ENCODE measurements at regions not wholly inside any gene's neighbourhood (a gene's known extent, or its start where the extent isn't known, plus 50 kb on each side); places are given as distances from the start of the nearest gene placed in this dataset.

DNA sequence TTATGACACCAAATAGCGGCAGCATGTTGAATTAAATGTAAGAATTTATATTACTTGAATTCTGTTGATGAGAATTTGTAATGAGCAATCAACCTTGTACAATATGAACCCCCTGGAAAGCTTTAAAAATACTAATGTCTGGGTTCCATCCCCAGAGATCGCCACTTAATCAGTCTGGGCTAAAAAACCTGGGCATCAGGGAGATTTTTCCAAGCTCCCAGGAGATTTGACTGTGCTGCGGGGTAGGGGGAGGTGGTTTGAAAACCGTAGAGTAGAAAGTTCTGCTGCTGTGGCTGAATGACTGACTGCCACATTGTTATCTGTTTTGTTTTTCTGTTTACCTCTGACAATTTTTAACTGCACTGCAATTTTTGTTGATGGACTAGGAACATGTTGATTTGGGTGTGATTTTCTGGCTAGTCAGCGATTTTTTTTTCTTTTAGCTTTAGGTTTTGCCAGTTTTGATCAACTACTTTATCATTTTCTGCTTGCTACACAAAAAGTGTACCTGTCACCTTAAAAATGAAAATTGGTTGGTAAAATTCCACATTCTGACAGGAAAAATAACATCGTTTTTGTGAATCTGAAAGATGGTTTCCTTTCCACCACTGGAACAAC is 79.3 kb downstream of the PCTP start:
- DNase-seq: peak; percentile 25

DNA sequence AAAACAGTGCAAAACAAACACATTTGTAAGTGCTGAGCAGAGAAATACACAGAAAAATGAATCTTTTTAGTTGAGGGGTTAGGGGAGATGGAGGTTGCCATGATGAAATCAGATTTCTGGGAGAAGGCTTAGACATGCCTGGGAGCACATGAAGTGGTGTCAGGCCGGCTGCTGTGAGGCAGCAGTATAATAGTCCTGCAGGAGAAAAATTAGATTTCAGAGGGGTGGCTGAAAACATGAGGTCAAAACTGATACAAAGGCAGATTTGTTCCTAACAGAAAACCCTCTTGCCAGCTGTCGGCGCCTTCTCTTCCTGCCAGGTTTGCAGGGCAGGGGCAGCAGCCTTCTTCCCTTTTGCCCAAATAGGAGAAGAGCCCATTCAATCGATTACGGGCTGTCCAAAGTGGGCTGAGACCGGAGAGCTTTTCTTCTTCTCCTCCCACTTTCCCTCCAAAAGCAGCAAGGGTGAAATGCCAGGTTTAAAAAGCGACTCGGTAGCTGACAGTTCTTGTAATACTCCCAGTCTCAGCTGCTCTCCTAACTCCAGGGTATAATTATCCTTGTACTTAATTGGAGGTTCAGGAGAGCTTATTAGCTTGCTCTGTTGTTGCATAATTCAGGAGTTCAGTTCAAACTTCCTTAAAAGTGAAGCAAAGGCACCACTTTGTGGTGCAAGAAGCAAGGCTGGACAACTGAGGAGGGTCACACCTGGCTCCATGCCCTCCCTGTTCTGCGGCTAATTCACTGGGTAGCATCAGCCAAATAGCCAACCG is 80.0 kb downstream of the PCTP start:
- DNase-seq: peak; percentile 62

DNA sequence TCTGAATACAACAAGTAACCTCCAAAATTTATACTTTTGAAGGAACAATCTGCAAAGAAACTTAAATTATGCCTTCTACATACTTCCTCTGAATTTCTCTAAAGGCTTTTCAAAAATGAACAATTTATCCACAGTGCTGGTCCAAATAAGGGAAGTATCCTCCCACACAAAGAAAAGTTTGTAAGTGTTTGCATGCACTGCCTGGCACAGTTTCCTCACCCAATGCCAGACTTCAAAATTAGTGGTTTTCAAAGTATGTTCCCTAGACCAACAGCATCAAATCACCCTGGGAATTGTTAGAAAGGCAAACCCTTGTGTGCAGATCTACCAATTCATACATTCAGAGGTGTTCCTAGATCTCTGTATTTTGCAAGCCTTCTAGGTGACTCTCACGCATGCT is 82.5 kb downstream of the PCTP start:
- DNase-seq: no peak

DNA sequence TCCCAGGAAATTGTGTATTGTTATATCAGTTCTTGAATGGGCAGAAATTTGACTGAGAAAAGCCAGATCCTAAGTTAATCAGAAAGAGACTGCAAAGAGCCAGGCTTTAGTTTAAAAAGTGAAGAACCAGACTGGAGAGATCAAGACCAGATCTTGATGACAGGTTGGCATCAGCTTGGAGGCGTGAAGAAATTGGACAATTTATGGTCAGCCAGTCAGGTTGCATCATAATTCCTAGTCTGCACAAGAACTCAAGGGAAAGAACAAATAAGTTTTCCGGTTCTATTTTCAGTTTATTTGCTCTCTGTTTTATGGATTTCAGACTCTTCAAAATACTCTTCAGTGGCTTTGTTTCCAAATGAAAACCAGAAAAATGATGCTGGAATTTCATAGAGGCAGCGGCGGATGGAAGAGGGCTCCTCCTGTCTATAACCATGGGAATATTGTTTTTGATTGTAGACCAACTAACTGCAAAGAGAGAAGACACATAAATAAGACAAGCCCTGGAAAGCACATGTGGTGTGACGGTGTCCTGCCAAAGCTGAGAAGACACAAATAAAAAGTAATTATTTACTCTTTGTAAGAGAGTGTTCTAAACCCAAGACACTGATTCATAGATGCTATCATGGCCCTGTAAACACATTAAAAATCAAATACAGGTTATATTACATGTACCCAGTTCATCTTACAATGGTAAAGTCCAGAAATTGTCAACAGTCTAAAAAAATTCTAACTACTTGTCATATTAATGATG is 91.7 kb downstream of the PCTP start:
- no peak for DNase-seq

DNA sequence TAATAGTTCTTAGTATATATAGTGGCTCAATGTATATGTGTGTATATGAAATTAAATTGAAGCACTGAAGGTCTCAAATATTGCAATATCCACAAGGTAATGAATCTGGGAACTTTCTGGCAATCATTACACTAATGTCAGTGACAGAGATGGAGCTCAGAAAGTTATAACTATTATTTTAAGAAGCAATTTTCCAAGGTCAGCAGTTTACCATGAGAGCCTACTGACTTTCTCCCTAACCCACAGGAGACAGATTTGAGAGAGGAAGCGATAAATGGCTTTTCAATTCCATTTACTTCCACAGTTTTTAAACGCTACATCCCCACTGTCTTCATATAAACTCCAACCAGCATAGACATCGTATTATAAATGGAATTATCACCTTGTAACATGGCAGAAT is 92.9 kb downstream of the PCTP start:
- DNase-seq: no peak

DNA sequence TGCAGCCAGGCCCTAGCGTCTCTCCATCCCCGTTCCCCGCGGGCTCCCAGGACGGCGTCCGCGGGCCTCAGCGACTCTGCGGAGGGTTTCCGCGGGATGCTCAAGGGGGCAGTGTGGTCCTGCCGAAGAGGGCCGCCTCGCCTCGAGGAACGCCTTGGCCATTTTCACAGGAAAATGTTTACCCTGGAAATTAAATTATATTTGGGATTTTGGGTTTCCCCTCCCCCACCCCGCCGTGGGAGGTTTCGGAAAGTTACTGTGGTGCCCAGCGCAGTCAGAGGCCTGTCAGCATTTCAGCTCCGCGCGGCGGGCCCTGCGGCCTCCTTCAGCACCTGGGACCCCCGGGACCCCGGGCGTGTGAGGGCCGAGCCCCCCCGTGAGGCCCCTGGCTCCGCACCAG is 94.5 kb downstream of the PCTP start:
- no peak for DNase-seq

DNA sequence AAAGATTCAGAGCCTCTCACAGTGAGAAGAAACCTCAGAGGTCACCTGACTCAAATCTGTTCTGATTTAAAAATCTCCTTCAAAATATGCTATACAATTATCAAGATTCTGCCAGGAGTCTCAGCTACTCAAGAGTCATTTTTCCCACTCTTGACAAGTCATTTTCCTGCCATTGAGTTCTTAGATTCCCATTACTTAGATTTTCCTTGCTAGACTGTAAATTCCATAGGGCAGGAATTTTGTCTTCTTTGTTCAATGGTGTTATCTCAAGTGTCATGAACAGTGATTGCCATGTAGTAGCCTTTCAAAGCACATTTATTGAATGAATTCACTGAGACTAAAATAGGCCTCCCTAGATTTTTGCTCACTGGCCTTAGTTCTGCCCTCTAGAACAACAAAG is 95.9 kb downstream of the PCTP start:
- DNase-seq: no peak

DNA sequence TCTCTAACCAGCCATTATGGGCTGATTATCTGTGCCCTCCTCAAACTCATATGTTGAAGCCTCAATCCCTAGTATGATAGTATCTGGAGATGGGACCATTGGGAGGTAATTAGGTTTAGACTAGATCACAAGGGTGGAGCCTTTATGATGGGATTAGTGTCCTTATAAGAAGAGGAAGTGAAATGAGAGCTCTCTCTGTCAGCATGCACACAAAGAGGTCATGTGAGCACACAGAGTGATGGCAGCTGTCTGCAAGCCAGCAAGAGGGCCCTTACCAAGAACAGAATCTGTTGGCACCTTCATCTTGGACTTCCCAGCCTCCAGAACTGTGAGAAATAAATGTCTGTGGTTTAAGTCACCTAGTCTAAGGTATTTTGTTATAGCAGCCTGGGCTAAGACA is 101.9 kb downstream of the PCTP start:
- DNase-seq: peak; percentile 64

DNA sequence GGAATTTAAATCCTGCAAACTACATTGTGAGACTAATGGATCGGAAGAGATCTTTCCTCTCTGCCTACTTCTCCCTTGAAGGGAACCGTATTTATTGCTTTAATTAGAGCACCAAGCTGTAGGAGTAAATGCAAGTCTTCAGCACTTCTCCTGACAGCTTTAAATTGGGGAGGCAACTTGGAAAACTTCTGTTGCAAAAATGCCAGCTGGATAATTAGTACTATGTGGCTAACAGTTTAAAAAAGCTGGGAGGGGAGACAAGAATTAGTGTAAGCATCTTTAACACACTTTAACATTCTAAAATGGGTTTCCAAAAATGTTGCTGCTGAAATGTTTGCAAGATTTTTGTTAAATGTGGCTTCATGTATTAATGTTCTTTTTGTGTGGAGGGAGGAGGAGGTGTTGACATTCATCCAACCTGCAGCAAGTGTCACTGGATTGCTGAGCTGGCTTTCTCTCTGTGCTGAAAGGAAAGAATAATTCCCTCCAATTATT is 108.5 kb downstream of the PCTP start:
- no peak for DNase-seq

DNA sequence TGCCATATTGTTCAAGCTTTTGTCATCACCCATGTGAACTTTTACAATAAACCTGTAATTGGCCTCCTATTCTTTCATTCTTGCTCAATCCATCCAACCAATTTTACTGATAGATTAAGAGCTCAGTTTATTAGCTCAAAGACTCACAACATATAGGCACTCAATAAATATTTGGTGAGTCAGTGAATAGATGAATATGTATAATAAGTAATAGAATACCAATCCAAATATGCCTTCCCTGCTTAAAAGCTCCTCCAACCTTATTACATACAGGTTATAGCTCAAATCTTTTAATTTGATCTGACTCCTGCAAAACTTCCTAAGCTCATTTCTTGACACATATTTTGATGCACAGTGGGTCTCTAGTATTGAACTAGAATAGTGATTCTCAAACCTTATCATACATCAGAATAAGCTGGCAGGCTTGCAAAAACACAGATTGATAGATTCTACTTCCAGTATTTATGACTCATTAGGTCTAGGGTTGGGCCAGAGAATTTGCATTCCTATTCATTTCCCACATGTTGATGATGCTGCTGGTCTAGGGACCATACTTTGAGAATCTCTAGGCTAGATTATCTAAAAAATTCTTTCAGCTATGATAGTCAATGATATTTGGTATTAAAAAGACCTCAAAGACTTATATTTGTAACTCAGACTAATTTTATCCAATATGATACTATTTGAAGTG is 114.4 kb downstream of the PCTP start:
- no peak for DNase-seq

DNA sequence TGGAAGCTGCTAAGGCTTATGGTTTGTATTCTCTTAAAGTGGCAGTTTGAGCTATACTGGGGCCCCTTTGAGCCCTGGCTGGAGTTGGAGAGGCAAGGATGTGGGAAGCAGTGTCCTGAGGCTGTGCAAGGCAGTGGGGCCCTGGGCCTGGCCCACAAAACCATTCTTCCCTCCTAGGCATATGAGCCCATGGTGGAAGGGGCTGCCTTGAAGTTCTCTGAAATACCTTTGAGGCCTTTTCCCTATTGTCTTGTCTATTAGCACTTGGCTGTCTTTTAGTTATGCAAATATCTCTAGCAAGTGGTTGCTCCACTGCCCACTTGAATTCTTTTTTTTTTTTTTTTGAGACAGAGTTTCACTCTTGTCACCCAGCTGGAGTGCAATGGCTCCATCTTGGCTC is 119.2 kb downstream of the PCTP start:
- DNase-seq: no peak

DNA sequence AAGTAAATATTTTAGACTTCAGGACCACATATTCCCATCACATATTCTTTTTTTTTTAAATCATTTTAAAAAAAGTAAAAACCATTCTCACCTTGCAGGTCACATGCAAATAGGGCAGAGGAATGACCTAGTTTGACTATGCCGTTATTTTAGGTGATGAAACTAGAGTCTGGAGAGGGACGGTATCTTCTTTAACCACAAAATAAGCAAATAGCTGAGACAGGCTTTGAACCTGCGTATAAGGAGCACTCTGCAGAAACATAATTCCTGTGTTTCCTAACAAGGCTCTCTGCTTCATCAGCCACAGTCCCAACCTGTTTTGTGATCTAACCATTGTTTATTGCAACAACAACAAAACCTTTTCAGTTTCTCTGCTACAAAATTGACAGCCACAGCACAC is 121.5 kb downstream of the PCTP start:
- DNase-seq: no peak

DNA sequence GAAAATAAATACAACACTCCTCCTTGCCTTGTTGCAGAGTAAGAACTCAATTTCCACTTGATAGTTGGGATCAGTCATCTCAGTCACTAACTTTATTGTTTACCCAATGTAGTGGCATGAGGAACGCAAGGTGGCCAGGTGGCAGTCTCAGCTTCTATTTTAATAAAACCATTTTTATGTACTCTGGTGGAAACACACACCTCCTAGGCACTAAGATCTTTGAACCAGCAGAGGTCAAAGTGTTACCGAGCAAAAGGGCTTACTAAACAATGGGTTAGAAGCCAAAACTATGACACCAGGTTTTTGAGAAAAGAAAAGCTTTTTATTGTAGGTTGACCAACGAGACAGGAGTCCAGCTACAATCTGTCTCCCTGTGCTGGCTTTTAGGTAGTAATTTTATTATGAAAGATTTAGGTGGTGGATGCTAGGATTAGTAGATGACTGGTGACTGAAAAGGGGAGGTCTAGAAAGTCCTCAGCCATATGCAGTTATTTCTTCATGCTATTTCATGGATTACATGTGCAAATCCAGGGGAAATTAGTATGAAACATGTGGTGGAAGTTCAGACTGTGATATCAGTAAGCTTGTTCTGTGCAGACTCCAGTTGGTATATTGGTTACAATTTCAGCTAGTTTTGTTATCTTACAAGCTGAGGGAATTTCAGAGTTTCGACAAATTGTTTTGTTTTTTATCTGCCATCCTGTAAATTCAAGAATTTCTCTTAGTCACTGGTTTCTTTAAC is 122.3 kb downstream of the PCTP start:
- no peak for DNase-seq

DNA sequence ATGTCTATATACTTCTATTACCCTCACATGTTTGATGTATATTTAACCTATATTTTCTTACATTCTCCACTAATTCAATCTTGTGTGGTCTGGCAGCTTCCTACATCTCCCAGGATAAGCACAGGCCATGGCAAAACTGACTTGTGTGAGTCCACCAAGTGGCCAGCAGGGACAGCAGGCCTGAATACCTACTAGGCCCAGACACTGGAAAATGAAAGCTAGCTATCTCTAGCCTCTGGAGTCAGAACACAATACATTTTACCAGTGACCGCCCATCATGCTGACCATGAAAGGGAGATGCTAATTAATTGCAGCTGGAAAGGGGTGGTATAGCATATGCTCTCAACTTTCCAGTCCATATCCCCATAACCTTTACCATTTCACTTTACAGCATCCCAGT is 132.3 kb downstream of the PCTP start:
- DNase-seq: no peak

DNA sequence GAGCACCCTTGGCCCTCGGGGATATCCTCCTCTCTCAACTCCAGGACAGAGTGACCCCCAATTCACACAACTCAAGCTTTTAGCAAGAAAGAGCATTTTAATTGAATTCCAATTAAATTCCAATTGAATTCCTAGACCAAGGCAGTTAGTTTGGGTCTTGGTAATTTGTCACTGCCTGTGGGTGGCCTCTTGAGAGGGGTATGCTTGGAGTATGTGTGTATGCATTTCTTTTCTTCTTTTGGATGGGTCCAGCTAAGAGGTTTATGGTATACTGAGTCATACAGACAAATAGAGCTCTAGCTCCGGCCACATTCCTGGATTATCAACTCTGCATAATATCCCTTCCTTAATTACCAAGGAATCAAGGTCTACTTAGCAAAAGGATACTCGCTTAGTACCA is 136.7 kb downstream of the PCTP start:
- no peak for DNase-seq

DNA sequence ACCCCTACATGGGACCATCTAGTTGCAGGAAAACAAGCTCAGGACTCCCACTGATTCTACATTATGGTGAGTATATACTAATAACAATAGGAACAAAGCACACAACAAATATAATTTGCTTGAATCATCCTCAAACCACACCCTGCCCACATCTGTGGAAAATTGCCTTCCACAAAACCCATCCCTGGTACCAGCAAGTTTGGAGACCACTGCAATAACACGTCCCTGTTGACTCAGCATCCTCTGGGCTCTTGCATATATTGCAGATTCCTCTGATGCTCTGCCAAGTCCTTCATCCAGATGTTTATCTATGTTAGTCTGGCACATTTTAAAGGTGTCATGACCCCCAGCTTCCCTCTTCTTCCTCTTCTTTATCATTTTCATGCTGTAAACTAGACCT is 138.4 kb downstream of the PCTP start:
- no peak for DNase-seq

DNA sequence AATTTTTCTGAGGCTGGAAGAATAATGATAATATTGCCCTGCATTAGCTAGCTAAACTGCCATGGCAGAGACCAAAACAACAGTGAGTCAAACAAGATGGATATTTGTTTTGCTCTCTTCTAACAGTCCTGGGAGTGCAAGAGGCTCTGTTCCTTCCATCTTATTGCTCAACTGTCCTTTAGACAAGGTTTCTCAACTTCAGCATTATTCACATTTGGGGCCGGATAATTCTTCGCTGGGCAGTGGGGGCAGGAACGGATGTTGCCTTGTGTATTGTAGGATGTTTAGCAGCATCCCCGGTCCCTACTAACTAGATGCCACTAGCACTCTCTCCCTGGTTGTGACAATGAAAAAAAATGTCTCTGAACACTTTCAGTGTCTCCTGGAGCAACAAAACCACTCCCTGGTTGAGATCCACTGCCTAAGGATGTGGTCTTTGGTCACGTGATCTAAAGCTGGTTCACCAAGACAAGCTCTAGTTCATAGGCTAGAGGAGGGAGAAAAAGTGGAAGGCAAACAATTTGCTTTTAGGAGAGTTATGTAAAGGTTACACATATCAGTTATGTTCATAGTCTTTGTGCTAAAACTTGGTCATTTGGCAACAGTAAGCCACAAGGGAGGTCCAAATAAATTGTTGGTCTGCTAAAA is 144.4 kb downstream of the PCTP start:
- no peak for DNase-seq

DNA sequence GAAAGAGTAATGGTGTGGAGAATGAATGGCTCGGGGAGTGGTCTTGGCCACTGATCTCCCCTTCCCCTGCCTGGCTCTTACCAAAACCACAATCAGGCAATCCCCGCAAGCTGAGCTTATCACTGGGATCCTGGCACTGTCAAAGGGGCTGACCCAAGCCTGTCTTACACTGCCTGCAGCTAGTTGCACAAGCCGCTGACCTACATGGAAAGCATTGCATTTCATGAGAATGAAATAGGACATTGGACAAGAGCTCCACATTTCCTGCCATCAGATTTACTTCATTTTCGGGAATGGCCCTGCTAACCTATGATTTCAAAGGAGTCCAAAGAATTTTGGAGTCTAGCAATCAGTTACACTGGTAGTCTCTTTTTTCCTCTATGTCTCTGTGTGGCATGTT is 146.4 kb downstream of the PCTP start:
- no peak for DNase-seq

DNA sequence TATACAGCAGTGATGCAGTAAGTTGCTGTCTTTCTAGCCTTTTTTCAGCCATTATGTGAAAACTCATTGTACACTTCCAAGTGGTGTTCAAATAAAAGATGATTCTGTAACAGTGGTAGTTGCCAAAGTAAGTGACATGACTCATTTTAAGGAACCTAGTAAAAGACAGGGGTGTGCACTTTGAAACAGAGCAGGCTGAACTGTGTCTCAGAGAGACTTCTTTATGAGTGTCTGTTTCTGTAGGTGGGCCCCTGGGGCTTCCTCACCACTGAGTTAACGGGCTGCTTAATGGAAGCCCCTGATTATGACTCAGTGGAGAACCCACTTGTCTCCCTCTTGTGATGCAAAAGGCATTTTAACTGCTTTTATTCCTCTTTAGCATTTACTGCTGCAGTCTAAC is 147.3 kb downstream of the PCTP start:
- DNase-seq: no peak

DNA sequence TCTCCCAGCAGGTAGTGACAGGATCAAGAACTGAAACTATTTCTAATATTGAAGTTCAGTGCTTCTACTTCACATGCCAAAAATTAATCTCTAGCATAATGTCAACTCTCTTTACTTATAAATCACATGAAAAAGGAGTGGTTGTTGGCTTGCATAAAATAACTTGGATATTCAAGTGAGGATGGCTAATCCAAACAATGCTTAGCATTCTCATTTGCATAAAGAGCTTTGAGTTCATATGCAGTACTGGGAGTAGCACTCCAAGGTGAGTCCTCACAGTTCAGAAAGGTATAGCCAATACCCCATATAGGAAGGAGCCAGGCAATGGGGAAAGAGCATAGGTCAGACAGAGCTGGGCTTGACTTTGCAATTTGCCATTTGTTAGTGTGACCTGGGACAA is 149.3 kb downstream of the PCTP start:
- no peak for DNase-seq

DNA sequence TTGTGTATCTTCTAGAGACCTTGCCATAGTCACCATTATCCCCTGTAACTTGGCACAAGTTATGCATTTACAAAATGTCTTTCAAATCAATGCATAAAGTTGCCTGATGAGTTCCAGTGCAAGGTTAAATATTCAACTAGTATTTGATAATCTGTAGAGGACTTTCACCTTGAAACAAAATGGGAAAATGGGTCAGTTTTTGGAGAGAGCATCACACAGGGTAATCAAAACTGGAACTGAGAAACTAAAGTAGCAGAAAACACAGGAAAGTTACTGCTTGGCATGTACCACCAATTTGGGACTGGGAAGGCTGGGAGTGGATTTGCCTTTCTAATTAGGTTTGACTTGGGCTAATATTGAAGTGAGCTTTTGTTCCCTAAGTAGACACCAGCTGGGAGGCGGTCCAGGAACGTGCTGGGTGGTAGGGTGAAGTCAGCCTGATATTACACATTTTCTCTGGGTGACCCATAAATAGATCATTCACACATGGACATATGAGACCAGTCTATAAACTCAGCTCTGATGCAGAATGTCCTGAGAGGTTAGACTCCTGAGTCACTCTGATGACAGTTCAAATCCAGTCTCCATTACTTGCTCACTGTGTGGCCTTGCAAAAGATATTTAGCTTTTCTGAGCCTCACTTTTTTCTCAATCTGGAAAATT is 152.3 kb downstream of the PCTP start:
- no peak for DNase-seq

DNA sequence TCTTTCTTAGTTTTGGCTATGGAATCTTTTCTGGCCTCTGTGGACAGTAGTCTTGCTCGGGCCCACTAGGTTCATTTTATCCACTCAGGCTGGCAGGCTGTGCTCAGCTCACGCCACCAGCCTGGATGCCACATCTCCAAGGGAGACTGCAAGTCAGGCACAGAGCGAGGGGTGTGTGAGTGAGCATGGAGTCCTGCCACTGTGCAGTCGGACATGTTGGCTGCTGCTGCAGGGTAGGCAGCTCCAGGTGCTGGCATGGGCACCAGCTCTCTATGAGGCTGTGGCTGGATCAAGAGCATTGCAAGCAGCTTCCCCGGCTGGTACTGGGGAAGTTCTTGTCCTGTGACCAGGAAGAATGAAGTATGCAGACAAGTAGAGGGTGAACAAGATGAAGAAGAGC is 158.9 kb downstream of the PCTP start:
- no peak for DNase-seq

All from NCI-H524 treated with DMSO at 0.1 percent for 48 hours (cell line).